ENCODE measurements at regions not wholly inside any gene's neighbourhood (a gene's known extent, or its start where the extent isn't known, plus 50 kb on each side); places are given as distances from the start of the nearest gene placed in this dataset.

DNA sequence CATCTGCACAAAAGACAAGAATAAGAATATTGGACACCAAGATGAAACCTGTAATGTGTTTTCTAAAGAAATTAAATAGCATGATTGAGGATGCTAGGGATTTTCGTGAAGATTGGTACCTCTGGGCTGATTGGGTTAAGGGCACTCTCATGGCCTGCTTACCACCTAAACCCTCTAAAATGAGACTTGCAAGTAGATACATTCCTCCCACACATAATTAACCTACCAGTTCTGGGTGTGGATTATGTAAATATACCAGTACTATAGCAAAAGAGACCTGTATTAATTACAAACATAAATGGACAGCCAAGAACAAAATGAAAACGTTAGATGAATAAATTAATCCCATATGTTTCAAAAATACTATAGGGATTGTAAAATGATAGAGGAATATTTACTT lies 1069.6 kb upstream of the B3GALT2 start:
- DNase-seq (ENCODE audit: low read depth): no peak

- DNase-seq (ENCODE audit: low read depth): no peak
Measured at GRCh38 chr1:194252199-194252598, 1065.8 kb upstream of the B3GALT2 start.

- DNase-seq (ENCODE audit: low read depth): no peak
Measured at GRCh38 chr1:194241215-194241614, 1054.8 kb upstream of the B3GALT2 start.

- no peak for DNase-seq (ENCODE audit: low read depth)
Measured at GRCh38 chr1:194233069-194233468, 1046.7 kb upstream of the B3GALT2 start.

DNA sequence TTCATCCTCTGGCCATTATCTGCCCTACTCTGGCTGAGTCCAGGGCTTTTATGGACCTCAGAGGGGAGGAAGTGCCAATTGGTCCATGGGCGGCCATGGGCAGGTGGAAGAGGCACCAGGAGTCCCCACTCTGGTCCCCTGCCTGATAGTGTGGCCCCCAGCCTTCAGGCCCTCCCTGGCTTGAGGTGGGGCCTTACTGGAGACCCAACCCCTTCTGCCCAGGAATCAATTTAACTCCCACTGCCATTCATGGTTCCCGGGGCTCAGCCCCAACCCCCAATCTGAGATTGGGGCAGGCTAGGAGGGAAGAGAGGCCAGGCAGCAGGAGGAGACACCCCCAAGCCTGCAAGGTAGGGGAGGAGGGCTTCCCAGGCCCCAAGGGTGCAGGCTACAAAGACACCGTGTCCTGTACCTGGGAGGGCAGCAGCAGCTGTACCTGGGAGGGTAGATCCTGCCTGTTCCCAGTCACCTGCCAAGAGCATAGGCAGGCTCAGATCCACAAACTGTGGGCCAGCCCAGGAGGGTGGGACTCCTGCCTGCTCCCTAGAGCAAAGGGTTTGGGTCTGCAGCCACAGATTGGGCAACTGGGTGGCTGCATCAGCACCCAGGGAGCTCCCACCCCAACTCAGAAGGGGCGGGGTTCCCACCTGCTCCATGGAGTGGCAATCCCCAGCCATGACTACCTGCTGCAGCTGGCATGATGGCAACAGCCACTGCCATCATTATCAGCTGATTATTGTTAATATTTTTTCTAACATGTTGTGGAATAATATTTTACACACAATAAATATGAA lies 1044.1 kb upstream of the B3GALT2 start:
- no peak for DNase-seq (ENCODE audit: low read depth)

DNA sequence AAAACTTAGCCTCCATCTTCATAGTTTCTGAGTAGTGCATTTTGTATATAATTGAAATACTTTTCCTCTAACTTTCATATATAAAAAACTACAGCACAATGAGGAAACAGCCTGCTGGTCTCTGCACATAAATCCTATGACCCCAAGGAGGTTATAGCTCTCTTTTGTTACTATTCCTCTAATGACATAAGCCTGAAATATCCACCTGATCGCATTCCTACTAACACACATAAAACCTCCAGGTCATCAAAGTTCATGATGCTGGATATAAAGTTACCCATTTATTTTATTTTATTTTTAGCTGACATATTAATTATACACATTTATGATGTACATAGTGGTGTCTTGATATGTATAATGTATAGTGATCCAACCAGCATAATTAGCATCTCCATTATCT lies 1042.0 kb upstream of the B3GALT2 start:
- no peak for DNase-seq (ENCODE audit: low read depth)

GRCh38 chr1:194227161-194227560 lies 1040.7 kb upstream of the B3GALT2 start:
- no peak for DNase-seq (ENCODE audit: low read depth)

GRCh38 chr1:194225821-194226220 lies 1039.4 kb upstream of the B3GALT2 start:
- no peak for DNase-seq (ENCODE audit: low read depth)

DNA sequence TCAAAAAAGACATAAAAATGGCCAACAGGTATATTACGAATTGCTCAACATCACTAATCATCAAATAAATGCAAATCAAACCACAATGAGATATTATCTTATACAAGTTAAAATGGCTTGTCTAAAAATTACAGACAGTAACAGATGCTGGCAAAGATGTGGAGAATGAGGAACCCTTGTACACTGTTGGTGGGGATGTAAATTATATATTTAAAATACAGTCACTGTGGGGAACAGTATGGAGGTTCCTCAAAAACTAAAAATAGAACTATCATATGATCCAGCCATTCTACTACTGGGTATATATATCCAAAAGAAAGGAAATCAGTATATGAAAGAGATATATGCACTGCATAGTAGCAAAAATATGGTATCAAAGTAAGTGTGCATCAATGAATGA lies 1037.2 kb upstream of the B3GALT2 start:
- no peak for DNase-seq (ENCODE audit: low read depth)

GRCh38 chr1:194215448-194215847 lies 1029.0 kb upstream of the B3GALT2 start:
- DNase-seq (ENCODE audit: low read depth): no peak

DNA sequence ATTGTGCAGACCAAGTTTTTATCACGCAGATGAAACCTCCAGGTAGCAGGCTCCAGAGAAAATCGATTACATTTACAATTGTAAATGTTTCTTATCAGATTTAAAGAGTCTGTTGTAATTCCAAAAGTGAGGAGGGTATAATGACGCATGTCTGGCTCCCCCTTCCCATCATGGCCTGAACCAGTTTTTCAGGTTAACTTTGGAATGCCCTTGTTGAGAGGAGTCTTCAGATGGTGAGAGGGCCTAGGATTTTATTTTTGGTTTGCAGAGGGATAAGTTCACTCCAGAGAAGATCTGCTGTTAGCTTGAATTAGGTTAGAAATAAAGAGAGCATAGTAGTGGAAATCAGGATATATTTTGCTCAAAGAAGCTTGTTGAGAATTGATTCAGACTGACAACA lies 1028.3 kb upstream of the B3GALT2 start:
- DNase-seq (ENCODE audit: low read depth): no peak

DNA sequence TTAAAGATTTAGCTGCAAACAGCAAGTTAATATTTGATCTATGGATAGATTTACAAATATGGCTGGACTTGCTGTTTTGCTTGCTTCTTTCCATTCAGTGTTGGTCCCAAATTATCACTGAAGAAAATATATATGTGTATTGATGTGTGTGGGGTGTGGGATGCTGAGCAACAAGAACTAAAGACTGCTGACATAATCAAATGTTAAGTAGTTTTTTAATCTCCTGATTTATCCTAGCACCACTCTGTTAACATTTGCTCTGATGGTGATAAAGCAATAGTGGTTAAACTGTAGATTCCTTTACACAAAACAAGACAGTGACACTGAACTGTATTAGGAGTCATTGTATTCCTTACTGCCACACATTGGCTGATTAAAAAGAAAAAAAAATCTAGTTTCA lies 1023.5 kb upstream of the B3GALT2 start:
- no peak for DNase-seq (ENCODE audit: low read depth)

- no peak for DNase-seq (ENCODE audit: low read depth)
Measured at GRCh38 chr1:194208674-194209073, 1022.3 kb upstream of the B3GALT2 start.

DNA sequence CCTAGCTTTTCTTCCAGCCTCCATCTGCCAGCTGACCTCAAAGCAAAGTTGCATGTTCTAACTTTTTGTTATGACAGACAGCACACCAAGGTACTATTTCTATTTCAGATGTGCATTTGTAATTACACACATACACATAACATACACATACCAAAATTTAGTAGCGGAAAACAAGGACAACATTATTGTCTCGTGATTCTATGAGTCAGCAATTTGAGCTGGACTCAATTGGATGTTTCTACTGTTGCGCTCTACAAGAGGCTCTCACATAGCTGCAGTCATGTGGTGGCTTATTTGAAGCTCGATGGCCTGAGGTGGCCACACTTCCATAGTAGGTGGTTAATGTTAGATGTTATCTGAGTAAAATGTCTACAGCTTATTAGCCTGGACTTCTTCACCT lies 1010.1 kb upstream of the B3GALT2 start:
- DNase-seq (ENCODE audit: low read depth): no peak

- no peak for DNase-seq (ENCODE audit: low read depth)
Measured at GRCh38 chr1:194194724-194195123, 1008.3 kb upstream of the B3GALT2 start.

DNA sequence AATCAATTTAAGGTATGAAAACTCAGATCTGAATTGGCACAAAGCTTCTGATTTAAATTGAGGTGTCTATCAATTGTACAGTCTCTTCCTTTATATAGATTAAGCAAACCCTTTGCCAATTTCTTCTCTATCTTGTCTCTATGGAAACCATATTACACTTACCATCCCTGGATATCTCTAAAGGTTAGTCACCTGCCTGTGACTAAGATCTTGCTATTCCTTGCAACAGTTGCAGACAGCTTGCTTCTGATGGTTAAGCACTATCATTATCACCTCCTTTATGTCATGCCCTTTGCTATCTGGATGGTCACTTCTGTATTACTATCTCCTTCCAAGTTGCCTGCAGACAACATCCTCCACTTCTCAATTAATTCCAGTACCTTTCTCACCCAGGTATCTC lies 998.6 kb upstream of the B3GALT2 start:
- DNase-seq (ENCODE audit: low read depth): no peak

DNA sequence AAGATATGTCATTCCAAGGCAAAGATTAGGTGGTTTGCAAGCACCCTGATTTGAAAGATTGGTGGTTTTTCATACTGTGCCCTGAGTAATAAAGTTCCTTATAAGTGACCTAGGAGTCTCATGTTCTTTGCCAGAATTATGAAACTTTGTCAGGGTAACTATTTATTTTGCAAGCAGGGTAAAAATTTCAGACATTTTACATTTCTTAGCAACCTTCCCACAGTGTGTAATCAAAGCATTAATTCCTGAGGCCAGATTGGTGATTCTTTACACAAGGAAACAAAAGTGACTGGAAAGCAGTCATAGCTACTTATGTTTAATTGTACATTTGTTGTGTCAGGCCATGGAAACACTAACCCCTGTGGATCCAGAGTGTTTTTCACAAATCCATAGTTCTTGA lies 998.0 kb upstream of the B3GALT2 start:
- no peak for DNase-seq (ENCODE audit: low read depth)

- DNase-seq (ENCODE audit: low read depth): no peak
Measured at GRCh38 chr1:194181845-194182244, 995.4 kb upstream of the B3GALT2 start.

GRCh38 chr1:194176212-194176611 lies 989.8 kb upstream of the B3GALT2 start:
- no peak for DNase-seq (ENCODE audit: low read depth)

DNA sequence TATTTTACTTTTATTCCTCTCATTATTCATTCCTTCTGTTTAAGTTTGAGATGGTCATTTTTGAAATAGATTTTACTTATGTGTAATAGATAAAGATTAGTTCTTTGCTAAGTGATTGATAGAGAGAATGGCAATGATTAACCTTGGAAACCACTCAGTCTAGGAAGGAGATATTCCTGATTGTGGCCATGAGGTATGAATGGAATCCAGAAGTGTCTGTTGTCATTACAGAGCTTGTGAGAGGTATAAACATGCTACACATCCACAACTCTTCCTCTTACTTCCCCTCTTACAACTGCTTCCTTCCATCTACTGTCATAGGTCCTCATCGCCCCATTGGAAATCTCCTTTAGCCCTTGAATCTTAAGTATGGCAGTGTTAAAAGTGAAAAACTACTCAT lies 988.8 kb upstream of the B3GALT2 start:
- no peak for DNase-seq (ENCODE audit: low read depth)

DNA sequence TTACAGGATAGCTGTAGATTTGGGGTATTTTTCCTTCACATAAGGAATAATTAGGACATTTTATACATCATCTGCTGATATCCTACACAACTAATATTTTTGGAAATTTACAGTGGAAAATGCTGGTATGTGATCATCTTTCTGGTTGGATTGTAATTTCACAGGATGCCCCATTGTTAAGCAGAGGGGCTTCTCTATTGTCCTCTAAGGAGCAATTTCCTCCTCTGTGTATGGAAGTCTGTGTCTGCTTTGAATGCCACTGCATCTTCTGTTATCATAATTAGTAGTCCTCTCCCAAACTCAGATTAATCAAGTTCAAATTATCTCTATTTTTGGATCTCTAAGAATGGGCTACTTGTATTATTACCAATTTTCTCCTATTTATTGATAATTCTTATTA lies 988.1 kb upstream of the B3GALT2 start:
- DNase-seq (ENCODE audit: low read depth): no peak

DNA sequence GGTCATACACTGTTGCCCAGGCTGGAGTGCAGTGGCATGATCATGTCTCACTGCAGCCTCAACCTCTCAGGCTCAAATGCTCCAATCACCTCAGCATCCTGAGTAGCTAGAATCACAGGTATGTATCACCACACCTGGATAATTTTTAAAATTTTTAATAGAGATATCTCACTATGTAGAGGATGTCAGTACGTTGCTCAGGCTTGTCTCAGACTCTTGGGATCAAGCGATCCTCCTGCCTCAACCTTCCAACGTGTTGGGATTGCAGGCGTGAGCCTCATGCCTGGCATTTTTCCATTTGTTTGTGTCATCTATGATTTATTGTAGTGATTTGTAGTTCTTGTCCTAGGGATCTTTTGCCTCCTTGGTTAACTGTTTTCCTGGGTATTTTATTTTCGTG lies 985.2 kb upstream of the B3GALT2 start:
- DNase-seq (ENCODE audit: low read depth): no peak

DNA sequence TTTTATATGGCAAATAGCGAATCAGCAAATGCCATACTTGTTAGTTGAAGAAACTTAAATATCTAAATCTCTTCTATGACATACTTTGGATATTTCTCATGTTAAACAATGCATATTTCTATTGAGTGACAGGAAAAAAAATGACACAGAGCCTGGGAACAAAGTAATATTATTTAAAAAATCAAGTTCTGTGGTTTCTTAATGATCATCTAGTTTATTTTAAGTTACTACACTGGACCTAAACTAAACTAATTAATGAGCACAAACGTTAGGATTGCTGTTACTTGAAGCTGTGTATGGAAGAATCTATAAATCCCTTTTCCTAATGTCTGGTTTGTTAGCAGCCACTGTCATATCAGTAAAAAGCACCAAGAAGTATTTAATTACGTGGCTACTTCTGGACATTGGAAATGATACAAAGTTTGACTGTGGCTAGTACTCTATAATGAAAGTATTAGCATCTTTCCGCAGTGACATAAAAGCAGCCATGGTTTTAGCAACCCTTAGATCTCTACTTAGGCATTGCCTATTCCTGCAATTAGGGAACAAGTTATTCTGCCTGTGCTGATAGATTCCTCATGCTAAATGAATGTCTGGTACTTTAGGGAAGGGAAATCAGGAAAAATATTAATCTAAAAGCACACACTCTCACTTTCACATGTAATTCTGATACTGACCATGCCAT lies 981.7 kb upstream of the B3GALT2 start:
- DNase-seq (ENCODE audit: low read depth): no peak

DNA sequence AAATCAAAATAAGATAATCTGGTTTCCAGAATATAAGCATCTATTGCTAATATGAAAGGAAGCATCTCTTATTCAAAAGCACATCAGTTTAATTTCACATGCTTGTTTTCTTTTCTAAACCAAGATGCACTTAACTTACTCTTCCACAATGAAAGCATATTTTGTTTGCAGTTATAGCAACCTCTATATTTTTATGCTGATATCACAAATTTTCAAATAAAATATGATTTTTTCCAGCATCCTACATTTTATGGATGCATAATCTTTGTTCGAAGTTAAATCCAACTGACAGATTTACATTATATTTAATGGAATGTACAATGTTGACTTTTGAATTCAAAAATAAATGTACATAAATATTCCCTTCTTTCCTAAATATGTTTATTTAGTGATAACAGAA lies 978.3 kb upstream of the B3GALT2 start:
- no peak for DNase-seq (ENCODE audit: low read depth)
